Esophagus squamous epithelium (tissue), 5 donors: ENCODE measurements at regions not wholly inside any gene's neighbourhood (a gene's known extent, or its start where the extent isn't known, plus 50 kb on each side); places are given as distances from the start of the nearest gene placed in this dataset.

Experiments used
- DNase-seq: peaks from one replicate; lab custom pipeline; 2025; lab: John Stamatoyannopoulos, UW
- H3K27ac ChIP-seq, 4 donors: fragments of 200-600 bp; sonication (generic); one replicate each; pipeline ENCODE4 v1.5.1; 2016 to 2019; ENCODE audit warnings: mild to moderate bottlenecking in 1 of 4
- H3K27me3 ChIP-seq, 4 donors: fragments of 200-600 bp; sonication (generic); 1 replicate in 3 of 4; 2 replicates in 1 of 4; pipeline versions ENCODE4 v1.5.1 to v1.6.0; 2017 to 2021; ENCODE audit warnings: antibody characterized with exemption in 1 of 4
- H3K36me3 ChIP-seq, 3 donors: fragments of 200-600 bp; sonication (generic); one replicate each; pipeline ENCODE4 v1.5.1; 2016 to 2019
- H3K4me1 ChIP-seq, 3 donors: fragments of 200-600 bp; sonication (generic); one replicate each; pipeline ENCODE4 v1.5.1; 2017 to 2019
- H3K4me3 ChIP-seq, 4 donors: fragments of 200-600 bp; sonication (generic); 1 replicate in 3 of 4; 2 replicates in 1 of 4; pipeline ENCODE4 v1.5.1; 2016 to 2019; ENCODE audit warnings: mild to moderate bottlenecking in 2 of 4, moderate library complexity in 1 of 4
- H3K9me3 ChIP-seq, 3 donors: fragments of 200-600 bp; sonication (generic); one replicate each; pipeline ENCODE4 v1.5.1; 2016 to 2019
- CTCF ChIP-seq, 6 experiments: fragments of 450-650 bp in 4 of 6; fragments of 200-600 bp in 2 of 6; sonication (generic) in 2 of 6; IDR thresholded peaks; one replicate each; pipeline ENCODE4 v1.5.1; 2016 to 2019; ENCODE audit warnings: antibody characterized with exemption in 6 of 6, mild to moderate bottlenecking in 4 of 6, moderate library complexity in 4 of 6
- POLR2A ChIP-seq, 4 donors: fragments of 450-650 bp; IDR thresholded peaks; one replicate each; pipeline ENCODE4 v1.6.1; 2017; ENCODE audit warnings: antibody characterized with exemption in 4 of 4, mild to moderate bottlenecking in 4 of 4, moderate library complexity in 3 of 4
- WGBS, 2 donors: methylation state at CpG; one replicate each; pipeline ENCODE4 v1.1.5; 2018; 5-methylcytosine and 5-hydroxymethylcytosine counted together
- intact Hi-C: fragments of 100-400 bp; cut with DNase I; formaldehyde crosslinking; loops from one replicate; pipeline ENCODE4 v1.15.0; 2022
- donor health status: DM: yes; HTN: yes; CAD: no.

GRCh38 chr5:164175083-164175482 lies 669.7 kb downstream of the MAT2B start:
- Histone ChIP-seq H3K9me3 (no peaks in the 10 kb centered on the region), H3K4me3 (no peak overlapping the region), H3K27me3 (no peaks in the 10 kb centered on the region), H3K36me3 (no peaks in the 10 kb centered on the region), H3K4me1 (no peaks in the 10 kb centered on the region), H3K27ac (no peak overlapping the region)
- intact Hi-C loops: no loop called here
- DNase-seq: no peak
- TF ChIP-seq CTCF (IDR thresholded peaks at IDR 0.05): no peak
- no peak for TF ChIP-seq POLR2A (IDR thresholded peaks at IDR 0.05)
- WGBS, 2 donors: 46 to 52% methylated on average over 2 of the region's 2 CpGs

- no peaks in the 10 kb centered on the region for H3K9me3 ChIP-seq
- H3K4me1 ChIP-seq: no peaks in the 10 kb centered on the region
- no peak for DNase-seq
- WGBS, 2 donors: 58 to 71% methylated on average over 2 of the region's 2 CpGs
- H3K27ac ChIP-seq: no peak overlapping the region
- intact Hi-C loops: no loop called here
- no peak overlapping the region for H3K4me3 ChIP-seq
- no peaks in the 10 kb centered on the region for H3K36me3 ChIP-seq
- no peak for TF ChIP-seq CTCF (IDR thresholded peaks at IDR 0.05)
- TF ChIP-seq POLR2A (IDR thresholded peaks at IDR 0.05): no peak
- H3K27me3 ChIP-seq: no peaks in the 10 kb centered on the region
These were observed 674.0 kb downstream of the MAT2B start for GRCh38 chr5:164179406-164179805.

- Histone ChIP-seq H3K36me3 (no peaks in the 10 kb centered on the region), H3K4me1 (no peaks in the 10 kb centered on the region), H3K27me3 (no peaks in the 10 kb centered on the region), H3K4me3 (no peak overlapping the region), H3K9me3 (no peaks in the 10 kb centered on the region), H3K27ac (no peak overlapping the region)
- intact Hi-C loops: no loop called here
- 85 to 87% methylated on average over 1 of the region's 1 CpG for WGBS, 2 donors
- no peak for TF ChIP-seq CTCF (IDR thresholded peaks at IDR 0.05)
- DNase-seq: no peak
These were observed 676.2 kb downstream of the MAT2B start for GRCh38 chr5:164181604-164182003.

- 64 to 70% methylated on average over 3 of the region's 3 CpGs for WGBS, 2 donors
- H3K4me1 ChIP-seq: no peaks in the 10 kb centered on the region
- no peaks in the 10 kb centered on the region for H3K36me3 ChIP-seq
- H3K27ac ChIP-seq: no peak overlapping the region
- intact Hi-C loops: no loop called here
- no peak overlapping the region for H3K4me3 ChIP-seq
- H3K9me3 ChIP-seq: no peaks in the 10 kb centered on the region
- no peaks in the 10 kb centered on the region for H3K27me3 ChIP-seq
- DNase-seq: no peak
- no peak for TF ChIP-seq POLR2A (IDR thresholded peaks at IDR 0.05)
- TF ChIP-seq CTCF (IDR thresholded peaks at IDR 0.05): no peak
These were observed 678.7 kb downstream of the MAT2B start for GRCh38 chr5:164184158-164184557.

- no peak overlapping the region for H3K27ac ChIP-seq
- WGBS, 2 donors: 55 to 82% methylated on average over 3 to 5 of the region's 5 CpGs
- no peaks in the 10 kb centered on the region for H3K27me3 ChIP-seq
- H3K4me1 ChIP-seq: no peaks in the 10 kb centered on the region
- H3K9me3 ChIP-seq: no peaks in the 10 kb centered on the region
- no peak for TF ChIP-seq POLR2A (IDR thresholded peaks at IDR 0.05)
- H3K4me3 ChIP-seq: no peak overlapping the region
- H3K36me3 ChIP-seq: no peaks in the 10 kb centered on the region
- intact Hi-C loops: no loop called here
- no peak for DNase-seq
These were observed 679.6 kb downstream of the MAT2B start for GRCh38 chr5:164185000-164185399.

- Histone ChIP-seq H3K27ac (no peak overlapping the region), H3K4me3 (no peak overlapping the region), H3K4me1 (no peaks in the 10 kb centered on the region), H3K27me3 (no peaks in the 10 kb centered on the region), H3K36me3 (no peaks in the 10 kb centered on the region), H3K9me3 (no peaks in the 10 kb centered on the region)
- DNase-seq: no peak
- no peak for TF ChIP-seq POLR2A (IDR thresholded peaks at IDR 0.05)
- TF ChIP-seq CTCF (IDR thresholded peaks at IDR 0.05): no peak
- 46 to 66% methylated on average over 3 of the region's 3 CpGs for WGBS, 2 donors
- intact Hi-C loops: no loop called here
These were observed 681.1 kb downstream of the MAT2B start for GRCh38 chr5:164186550-164186949.
